ENCODE measurements at regions not wholly inside any gene's neighbourhood (a gene's known extent, or its start where the extent isn't known, plus 50 kb on each side); places are given as distances from the start of the nearest gene placed in this dataset.

- H3K4me3 ChIP-seq (ENCODE audit: low read length) = no peak overlapping the region
- no peak overlapping the region for H3K9ac ChIP-seq (ENCODE audit: extremely low read depth, low read length, poor library complexity, severe bottlenecking)
- no peak for DNase-seq
- no peaks in the 10 kb centered on the region for H3K27me3 ChIP-seq (ENCODE audit: control insufficient read depth, insufficient read depth, low read length, poor library complexity, severe bottlenecking)
- TF ChIP-seq CTCF (conservative IDR thresholded peaks at IDR 0.05) = no peak
- H3K36me3 ChIP-seq (ENCODE audit: control insufficient read depth, insufficient read depth, low read length) = no peaks in the 10 kb centered on the region
- H3K9me3 Mint-ChIP-seq = no peaks in the 10 kb centered on the region
- H3K27ac Mint-ChIP-seq = no peak overlapping the region
- no peaks in the 10 kb centered on the region for H3K4me1 ChIP-seq (ENCODE audit: control insufficient read depth, insufficient read depth, low read length)
- no peaks in the 10 kb centered on the region for H3K27me3 Mint-ChIP-seq (ENCODE audit: insufficient read depth)
- no peaks in the 10 kb centered on the region for H3K36me3 Mint-ChIP-seq (ENCODE audit: low read depth)
- 92 to 99% methylated on average over 6 to 7 of the region's 7 CpGs for WGBS, 2 experiments (ENCODE audit: insufficient coverage in 1 of 2, insufficient read length in 1 of 2)
- no peak overlapping the region for H3K4me3 Mint-ChIP-seq
- H3K9me3 ChIP-seq (ENCODE audit: control insufficient read depth, low read length) = no peaks in the 10 kb centered on the region
- no peak overlapping the region for H3K27ac ChIP-seq (ENCODE audit: low read depth, low read length)
- no peaks in the 10 kb centered on the region for H3K4me1 Mint-ChIP-seq
These were observed 93.9 kb upstream of the ADGRL4 start for GRCh38 chr1:79100385-79100784.

- no peaks in the 10 kb centered on the region for H3K4me1 Mint-ChIP-seq
- H3K4me1 ChIP-seq (ENCODE audit: control insufficient read depth, insufficient read depth, low read length) = no peaks in the 10 kb centered on the region
- H3K4me3 Mint-ChIP-seq = no peak overlapping the region
- TF ChIP-seq CTCF (conservative IDR thresholded peaks at IDR 0.05) = no peak
- H3K9me3 Mint-ChIP-seq = no peaks in the 10 kb centered on the region
- H3K27me3 ChIP-seq (ENCODE audit: control insufficient read depth, insufficient read depth, low read length, poor library complexity, severe bottlenecking) = no peaks in the 10 kb centered on the region
- no peaks in the 10 kb centered on the region for H3K9me3 ChIP-seq (ENCODE audit: control insufficient read depth, low read length)
- no peak overlapping the region for H3K9ac ChIP-seq (ENCODE audit: extremely low read depth, low read length, poor library complexity, severe bottlenecking)
- H3K36me3 ChIP-seq (ENCODE audit: control insufficient read depth, insufficient read depth, low read length) = no peaks in the 10 kb centered on the region
- H3K4me3 ChIP-seq (ENCODE audit: low read length) = no peak overlapping the region
- H3K27ac Mint-ChIP-seq = no peak overlapping the region
- no peak for DNase-seq
- H3K36me3 Mint-ChIP-seq (ENCODE audit: low read depth) = no peaks in the 10 kb centered on the region
- no peaks in the 10 kb centered on the region for H3K27me3 Mint-ChIP-seq (ENCODE audit: insufficient read depth)
- no peak overlapping the region for H3K27ac ChIP-seq (ENCODE audit: low read depth, low read length)
These were observed 84.5 kb upstream of the ADGRL4 start for GRCh38 chr1:79090985-79091384.

GRCh38 chr1:79089946-79090345 lies 83.4 kb upstream of the ADGRL4 start:
- Mint-ChIP-seq H3K36me3 (ENCODE audit: low read depth) (no peaks in the 10 kb centered on the region), H3K27ac (no peak overlapping the region), H3K4me3 (no peak overlapping the region), H3K9me3 (no peaks in the 10 kb centered on the region), H3K27me3 (ENCODE audit: insufficient read depth) (no peaks in the 10 kb centered on the region), H3K4me1 (no peaks in the 10 kb centered on the region)
- no peak for TF ChIP-seq CTCF (conservative IDR thresholded peaks at IDR 0.05)
- no peaks in the 10 kb centered on the region for H3K36me3 ChIP-seq (ENCODE audit: control insufficient read depth, insufficient read depth, low read length)
- H3K27ac ChIP-seq (ENCODE audit: low read depth, low read length) = no peak overlapping the region
- no peak overlapping the region for H3K9ac ChIP-seq (ENCODE audit: extremely low read depth, low read length, poor library complexity, severe bottlenecking)
- WGBS, 2 experiments (ENCODE audit: insufficient coverage in 1 of 2, insufficient read length in 1 of 2) = 88% methylated on average over 1 of the region's 2 CpGs; no CpG with 5 or more reads in 1 of the 2 experiments
- H3K4me3 ChIP-seq (ENCODE audit: low read length) = no peak overlapping the region
- DNase-seq = no peak
- no peaks in the 10 kb centered on the region for H3K9me3 ChIP-seq (ENCODE audit: control insufficient read depth, low read length)
- H3K27me3 ChIP-seq (ENCODE audit: control insufficient read depth, insufficient read depth, low read length, poor library complexity, severe bottlenecking) = no peaks in the 10 kb centered on the region
- H3K4me1 ChIP-seq (ENCODE audit: control insufficient read depth, insufficient read depth, low read length) = no peaks in the 10 kb centered on the region

Measured in endodermal cell (in vitro differentiated cells).